ENCODE measurements at regions not wholly inside any gene's neighbourhood (a gene's known extent, or its start where the extent isn't known, plus 50 kb on each side); places are given as distances from the start of the nearest gene placed in this dataset.

- no peak overlapping the region for H3K4me3 ChIP-seq (ENCODE audit: low read depth, low read length)
- TF ChIP-seq CTCF (IDR thresholded peaks at IDR 0.05; ENCODE audit: borderline replicate concordance, insufficient read depth, low read depth, low read length): no peak
Measured at GRCh38 chr7:47649919-47650318, 68.0 kb upstream of the TNS3 start.

GRCh38 chr7:47648275-47648925 is 66.5 kb upstream of the TNS3 start:
- H3K4me3 ChIP-seq (ENCODE audit: low read depth, low read length): no peak overlapping the region
- TF ChIP-seq CTCF (IDR thresholded peaks at IDR 0.05; ENCODE audit: borderline replicate concordance, insufficient read depth, low read depth, low read length): no peak

GRCh38 chr7:47647918-47648250 is 66.0 kb upstream of the TNS3 start:
- H3K4me3 ChIP-seq (ENCODE audit: low read depth, low read length): no peak overlapping the region
- TF ChIP-seq CTCF (IDR thresholded peaks at IDR 0.05; ENCODE audit: borderline replicate concordance, insufficient read depth, low read depth, low read length): no peak

GRCh38 chr7:47647181-47647917 is 65.4 kb upstream of the TNS3 start:
- no peak overlapping the region for H3K4me3 ChIP-seq (ENCODE audit: low read depth, low read length)
- TF ChIP-seq CTCF (IDR thresholded peaks at IDR 0.05; ENCODE audit: borderline replicate concordance, insufficient read depth, low read depth, low read length): no peak

GRCh38 chr7:47643716-47644400 is 61.9 kb upstream of the TNS3 start:
- no peak overlapping the region for H3K4me3 ChIP-seq (ENCODE audit: low read depth, low read length)
- no peak for TF ChIP-seq CTCF (IDR thresholded peaks at IDR 0.05; ENCODE audit: borderline replicate concordance, insufficient read depth, low read depth, low read length)

- TF ChIP-seq CTCF (IDR thresholded peaks at IDR 0.05; ENCODE audit: borderline replicate concordance, insufficient read depth, low read depth, low read length): no peak
- H3K4me3 ChIP-seq (ENCODE audit: low read depth, low read length): no peak overlapping the region
Measured at GRCh38 chr7:47640265-47640664, 58.4 kb upstream of the TNS3 start.

Data from GM12875 (cell line).